ENCODE measurements at regions not wholly inside any gene's neighbourhood (a gene's known extent, or its start where the extent isn't known, plus 50 kb on each side); places are given as distances from the start of the nearest gene placed in this dataset.

DNA sequence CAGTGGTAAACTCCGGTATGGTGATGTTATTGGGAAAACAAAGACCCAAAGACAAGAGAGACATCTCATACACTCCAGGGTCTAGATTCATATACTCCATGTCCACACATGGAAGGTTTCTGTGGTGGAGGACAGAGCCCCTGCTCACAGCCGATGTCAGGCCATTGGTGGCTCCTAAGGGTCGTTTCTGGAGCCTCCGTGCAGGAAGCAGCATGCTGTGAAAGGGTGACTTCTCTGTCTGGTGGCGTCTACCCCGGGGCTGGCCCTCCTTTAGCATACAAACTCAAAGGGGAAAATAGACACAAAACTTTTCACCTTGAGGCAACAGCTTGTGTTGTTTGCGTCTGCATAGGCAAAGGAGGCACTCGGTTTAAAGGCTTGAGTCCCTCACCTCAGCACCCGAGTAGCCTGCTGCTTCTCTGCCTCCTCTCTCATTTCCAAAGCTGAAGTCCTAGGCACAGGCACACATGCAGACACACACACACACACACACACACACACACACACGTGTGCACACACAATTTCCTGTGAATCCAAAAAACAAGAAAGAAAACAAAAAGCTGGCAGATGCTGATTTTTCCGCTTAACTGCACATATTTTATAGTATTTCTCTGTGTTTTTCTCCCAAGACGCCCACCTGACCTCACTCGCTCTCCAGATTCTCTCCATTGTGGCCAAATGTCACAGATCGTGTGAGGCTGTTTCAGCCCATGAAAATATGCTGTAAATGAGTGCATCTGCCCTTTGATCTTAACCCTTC is 601.4 kb upstream of the MGMT start:
- no peak for DNase-seq

DNA sequence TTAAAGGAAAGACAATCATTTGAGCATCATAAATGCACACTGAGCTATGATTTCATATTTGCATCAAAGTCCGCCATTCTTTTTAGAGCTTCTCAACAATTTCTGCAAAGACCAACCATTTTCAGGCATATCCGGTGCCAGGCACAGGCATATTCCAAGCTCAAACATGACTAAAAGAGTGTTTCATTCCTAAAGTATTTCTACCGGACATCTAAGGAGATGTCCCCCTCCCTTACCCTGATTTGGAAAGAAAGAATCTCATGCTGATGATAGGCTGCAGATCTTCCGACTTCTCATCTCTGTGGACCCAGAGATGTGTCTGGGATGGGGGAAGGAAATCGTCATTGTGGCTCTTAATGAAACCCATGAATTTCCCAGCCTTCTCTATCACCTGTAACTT is 600.5 kb upstream of the MGMT start:
- no peak for DNase-seq

DNA sequence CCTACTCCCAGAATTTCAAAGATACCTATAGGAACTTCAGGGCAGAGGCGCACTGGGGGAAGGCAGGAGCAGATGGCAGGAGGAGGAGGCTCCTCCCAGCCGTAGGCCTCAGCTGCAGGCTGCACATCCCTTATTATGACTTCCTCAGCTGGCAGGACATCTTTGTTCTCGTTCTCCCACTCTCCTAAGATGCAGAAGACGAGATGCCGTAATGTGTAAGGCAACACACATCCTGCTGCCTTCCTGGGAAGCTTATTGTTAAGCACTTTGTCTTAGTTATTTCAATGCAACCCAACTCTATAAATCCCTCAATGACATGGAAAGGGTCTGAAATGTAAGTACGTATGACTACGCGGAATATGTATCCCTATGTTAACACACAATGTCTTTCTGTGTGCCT is 599.8 kb upstream of the MGMT start:
- DNase-seq = no peak

DNA sequence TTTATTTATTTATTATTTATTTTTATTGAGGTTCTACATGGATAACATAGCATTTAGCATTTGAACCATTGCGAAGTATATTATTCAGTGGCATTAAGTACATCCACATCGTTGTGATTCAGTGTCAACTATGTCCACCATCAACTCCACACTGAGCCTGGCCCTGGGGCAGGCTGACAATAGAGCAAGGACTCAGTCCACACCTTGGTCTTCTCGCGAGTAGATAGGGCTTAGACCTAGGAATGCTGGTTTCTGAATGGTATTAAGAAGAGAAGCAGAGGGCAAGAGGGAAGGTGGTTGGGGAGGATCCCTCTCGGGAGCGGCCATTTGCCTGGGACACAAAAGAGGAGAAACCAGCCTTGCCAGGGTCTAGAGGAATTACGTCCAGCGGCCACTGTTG is 599.2 kb upstream of the MGMT start:
- DNase-seq = no peak

DNA sequence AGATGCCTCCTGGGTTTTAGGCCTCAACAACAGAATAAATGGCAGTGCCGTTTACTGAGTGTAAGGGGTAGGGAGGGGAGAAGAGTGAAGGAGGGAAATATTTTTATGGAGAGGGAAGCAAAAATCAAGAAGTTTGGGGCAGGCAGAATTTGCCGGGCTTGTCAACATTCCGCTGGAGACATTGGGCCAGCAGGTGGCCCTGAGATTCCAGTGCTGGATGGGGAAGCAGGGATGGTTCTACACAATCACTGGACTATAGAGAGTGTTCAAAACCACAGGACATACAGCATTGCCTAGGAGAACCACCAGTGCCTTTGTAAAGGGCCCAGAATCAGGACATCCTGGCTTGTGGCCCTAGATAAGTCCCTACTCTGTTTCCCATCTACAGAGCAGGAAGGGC is 598.6 kb upstream of the MGMT start:
- DNase-seq = no peak

DNA sequence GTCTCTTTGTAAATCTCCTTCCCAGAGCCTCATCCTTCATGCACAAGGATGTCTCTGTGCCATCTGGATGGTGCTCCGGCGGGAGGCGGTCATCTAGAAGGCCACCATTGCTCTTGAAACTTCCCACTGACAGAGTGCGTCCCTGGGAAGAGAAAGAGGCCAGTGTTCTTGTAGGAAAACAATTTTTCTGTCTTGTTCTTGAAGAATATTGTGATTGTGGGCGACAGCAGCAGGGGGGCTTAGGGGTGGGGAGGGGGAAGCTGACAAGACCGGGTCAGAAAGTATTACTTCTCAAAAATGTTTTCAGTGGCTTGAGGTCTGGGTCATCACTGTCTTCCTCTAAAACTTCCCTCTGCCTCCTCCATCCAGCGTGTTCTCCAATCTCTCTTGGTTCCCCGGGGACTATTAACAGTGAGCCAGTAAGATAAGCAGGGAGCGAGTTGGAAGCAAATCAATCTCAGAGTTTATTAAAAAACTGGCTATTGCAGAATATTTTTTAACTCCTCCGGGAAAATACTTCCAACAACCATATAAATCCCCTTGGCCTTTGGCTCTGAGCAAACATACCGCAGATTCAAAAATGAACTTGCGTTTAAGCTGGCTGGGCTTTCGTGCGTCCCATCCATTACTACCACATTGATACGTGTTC is 597.8 kb upstream of the MGMT start:
- DNase-seq = no peak

DNA sequence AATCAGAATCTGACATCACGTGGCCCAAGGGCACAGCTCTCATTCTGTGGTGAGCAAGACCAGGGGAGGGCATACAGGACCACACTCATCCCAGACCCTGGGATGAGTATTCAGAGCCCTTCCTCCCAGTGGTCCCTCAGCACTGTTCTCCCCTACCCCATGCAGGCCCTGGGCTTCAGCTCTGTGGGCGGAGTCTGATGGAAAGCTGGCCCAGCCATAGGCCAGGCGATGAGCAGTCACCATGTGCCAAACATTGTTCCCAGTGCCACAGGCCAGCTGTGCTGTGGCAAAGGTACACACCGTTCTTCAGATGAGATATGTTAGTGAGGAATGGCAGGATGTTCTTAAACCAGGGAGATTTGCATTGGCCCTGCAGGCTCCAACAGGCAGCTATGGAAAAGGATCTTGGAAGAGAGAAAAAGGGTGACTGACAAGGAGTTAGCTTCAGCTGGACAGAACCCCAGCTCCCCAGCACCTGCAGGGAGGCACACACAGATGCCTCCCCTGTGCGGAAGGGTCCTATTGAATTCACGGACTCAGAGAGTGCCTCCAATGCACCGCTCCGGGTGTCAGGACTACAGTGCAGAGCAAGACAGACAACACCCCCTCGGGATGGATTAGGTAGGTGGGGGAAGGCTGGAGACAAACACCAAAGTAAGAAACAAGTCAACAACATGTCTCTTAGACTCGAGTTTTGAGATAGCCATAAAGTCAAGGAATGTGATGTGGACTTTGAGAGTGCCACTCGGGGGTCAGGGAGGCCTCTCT is 596.0 kb upstream of the MGMT start:
- DNase-seq = no peak

DNA sequence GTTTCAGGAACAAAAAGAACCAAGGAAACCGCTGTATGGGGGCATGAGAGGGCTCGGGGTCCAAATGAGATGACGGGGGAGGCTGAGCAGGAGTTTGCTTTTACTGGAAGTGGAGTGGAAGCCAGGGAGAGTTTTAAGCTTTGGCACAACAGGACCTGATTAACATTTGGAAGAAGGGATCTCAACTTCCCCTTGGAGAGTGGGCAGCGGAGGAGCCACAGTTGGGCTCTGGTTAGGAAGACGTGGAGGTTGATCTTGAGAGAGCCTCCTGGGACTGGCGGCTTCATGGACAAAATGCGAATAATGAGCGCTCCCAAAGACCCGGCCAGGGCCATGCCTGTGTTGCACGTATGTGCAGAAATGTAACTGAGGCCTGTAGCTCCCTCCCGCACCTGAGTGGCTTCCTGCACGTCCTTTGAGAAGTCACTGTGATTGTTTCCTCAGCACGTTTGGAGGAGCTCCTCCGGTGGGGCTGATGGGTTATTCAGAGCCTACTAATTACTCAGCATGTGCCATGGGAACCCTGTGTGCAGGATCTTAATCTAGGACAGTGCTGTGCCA is 595.3 kb upstream of the MGMT start:
- DNase-seq = no peak

DNA sequence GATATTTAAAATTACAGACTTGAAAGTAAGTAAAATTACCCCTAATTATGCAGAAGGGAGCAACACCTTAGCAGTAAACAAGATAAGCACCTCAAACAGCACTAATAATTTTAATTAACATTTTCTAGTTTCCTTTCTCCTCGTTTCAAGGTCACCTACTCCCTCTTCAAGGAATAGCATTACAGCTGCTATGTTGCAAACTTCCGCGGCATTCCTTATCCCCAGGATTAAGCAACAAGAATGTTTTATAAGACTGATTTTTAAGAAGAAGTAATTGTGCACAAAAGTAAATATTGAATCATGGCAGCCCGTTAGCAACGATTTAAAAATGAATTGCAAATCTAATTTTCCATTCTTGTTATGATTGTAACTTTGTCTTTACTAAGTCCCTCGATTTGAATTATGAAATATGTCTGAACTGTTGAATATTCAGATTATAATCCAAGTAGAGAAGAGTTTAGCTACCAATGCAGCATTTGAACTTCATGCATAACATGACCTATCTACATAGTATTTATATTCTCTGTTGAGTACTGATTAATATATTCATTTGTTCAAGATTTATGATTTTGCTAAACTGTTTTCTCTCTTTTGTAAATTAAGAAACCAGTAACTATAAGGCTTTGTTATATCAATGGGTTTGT is 593.5 kb upstream of the MGMT start:
- DNase-seq = no peak

DNA sequence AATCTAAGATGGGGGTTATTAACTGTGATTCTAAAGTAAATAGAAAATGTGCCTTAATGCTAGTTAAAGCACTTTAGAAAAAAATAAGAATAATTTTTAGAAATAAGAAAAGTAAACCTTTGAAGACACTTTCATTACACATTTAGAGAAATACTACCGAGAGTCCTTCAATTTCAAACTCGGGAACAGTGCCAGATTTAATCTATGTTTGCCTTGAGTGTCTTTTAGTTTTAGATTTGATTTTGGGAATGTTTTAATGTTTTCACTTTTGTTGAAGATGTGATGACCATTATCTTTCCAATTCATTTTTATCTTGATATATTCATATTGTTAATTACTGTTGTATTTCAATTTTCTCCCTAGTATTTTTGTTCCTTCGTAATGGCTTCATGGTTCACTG is 592.7 kb upstream of the MGMT start:
- DNase-seq = no peak

DNA sequence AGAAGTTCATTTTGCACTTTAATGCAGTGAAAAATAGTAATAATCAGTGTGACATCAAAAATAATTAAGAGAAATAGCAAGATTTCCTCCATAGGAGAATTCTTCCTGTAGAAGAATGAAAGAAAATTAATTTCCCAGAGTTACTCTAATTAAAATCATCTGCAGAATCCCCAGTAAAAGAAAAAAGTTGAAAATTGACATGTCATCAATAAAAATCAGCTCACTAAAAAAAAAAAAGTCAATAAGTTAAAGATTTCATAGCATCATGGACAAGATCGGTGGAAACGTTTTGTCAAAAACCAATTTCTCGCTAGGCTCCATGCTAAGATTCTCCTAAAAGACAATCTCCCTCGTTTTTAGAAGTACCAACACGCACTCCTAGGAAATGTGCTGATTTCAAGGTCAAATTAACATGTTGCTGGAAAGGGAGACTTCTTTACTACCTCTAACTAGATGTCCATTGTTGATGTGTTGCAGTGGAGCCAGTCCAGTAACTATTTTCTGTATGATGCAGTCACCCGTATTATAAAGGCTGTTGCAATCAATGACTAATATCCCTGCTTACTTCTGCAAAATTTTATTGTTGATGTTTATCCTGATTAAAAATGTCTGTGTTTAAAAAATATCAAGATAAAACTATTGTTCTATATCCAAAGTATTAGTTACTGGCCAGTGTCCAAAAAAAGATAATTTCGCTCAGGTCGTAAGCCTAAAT is 591.9 kb upstream of the MGMT start:
- DNase-seq = no peak

DNA sequence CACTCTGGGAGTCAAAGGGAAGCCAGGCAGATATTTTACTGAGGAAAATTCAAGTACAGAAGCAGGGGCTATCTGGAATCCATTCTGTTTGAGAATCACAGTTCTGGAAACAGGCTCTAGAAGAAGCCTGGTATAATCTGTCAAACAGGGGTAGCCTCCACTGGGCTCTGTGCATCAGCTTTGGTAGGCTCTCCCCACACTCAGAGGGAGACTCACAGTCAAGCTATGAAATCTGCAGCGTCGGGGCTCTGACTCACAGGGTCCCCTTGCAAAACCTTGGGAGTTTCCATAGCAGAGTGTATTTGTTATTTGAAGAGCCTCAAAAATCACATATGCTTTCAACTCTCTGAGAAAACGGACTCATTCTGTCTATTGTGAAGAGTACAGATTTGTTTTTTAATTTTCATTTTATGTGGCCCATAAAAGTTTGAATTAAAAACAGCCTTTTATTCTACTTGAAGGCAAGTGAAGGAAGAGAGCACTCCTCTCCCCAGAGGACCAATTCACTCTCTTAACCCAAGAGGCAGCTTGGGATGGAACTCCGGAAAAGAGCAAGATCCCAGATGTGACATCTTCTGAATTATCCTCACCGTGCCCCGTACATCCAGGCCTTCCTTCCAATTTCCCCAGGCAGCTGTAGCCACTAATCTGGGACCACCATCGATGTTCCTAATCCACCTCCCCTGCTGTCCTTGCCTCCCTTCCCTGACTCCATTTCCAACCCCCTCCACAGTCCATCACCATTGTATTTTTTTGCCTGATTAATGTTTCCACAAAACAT is 590.9 kb upstream of the MGMT start:
- DNase-seq = no peak

DNA sequence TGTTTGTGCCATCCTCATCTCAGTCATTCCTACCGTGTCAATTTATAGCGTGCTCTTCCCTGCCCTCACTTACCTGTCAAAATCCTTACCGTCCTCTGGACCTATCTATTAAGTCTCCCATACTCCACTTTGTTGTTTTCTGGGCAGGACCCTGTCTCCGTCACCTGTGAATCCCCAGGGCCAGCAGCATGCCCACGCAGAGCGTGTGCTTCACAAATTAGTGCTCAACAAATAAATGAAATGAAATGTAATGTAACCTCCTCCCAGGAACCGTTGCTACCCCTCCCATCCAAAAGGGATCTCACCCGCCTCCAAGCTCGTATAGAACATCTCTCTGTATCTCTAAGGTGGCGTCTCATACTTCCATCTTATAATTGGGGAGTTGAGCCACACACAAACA is 589.9 kb upstream of the MGMT start:
- no peak for DNase-seq

DNA sequence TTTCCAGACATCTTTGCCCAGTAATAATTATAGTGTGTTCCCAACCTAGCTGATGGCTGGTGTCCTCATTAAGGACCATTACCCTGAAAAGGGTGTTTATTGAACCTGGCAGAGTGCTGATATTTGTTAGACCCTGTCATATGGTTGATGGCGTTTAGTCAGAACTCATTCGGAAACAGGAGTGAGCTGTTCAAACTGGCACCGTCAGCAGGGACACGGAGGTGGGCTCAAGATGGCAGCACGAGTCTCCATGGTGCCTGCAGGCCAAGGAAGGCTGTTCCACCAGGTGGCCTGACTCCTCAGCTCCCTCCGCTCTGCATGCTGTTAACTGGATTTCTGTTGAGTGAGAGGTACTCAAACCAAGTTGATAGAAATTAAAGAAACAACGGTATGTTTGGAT is 589.1 kb upstream of the MGMT start:
- DNase-seq = no peak

DNA sequence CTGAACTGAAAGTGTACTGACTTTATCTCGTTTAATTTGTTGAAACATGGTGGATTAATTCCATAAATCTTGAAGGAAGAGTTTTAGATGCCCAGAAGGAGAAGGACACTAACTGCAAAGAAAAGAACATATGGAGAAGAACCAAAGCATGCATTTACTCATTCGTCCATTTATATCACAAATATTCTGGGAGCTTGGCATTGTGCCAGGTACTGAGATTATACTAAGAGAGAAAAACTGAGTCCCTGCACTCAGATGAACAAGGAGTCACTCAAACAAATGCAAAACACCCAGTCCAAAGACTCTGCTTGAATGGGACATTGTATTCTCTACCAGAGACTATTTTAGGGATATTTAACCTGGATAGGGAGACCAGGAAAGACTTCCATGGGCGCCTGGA is 588.0 kb upstream of the MGMT start:
- no peak for DNase-seq

DNA sequence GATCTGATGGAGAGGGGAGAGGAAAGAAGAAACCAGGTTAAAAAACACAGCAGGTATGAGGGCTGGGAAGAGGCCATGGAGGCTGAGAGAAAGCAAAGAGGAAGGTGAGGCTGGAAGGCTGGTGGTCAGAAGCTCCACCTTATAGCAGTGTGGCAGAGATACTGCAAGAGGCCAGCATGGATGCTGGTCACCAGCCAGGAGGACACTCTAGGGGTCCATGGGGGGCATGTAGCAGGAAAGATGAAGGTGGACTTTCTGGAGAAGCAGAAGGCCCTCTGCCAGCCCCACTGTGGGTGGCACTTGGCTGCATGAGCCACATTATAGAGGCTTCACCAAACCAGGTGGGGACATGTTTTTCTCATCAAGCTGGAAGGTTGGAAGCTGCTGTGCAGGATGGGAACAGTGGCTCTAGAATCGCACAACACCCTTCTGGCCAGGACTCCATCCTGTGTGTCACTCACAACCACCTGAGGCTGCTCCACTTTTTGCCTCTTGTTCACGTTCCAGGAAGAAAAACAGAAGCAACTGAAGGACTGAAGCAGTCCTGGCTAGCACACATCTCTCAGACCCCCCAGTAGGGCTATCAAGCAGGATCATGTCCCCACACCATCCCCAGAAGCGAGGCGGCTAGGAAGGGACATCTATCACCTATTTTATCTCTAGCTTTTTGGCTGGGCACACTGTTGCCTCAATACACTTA is 587.5 kb upstream of the MGMT start:
- DNase-seq = no peak

DNA sequence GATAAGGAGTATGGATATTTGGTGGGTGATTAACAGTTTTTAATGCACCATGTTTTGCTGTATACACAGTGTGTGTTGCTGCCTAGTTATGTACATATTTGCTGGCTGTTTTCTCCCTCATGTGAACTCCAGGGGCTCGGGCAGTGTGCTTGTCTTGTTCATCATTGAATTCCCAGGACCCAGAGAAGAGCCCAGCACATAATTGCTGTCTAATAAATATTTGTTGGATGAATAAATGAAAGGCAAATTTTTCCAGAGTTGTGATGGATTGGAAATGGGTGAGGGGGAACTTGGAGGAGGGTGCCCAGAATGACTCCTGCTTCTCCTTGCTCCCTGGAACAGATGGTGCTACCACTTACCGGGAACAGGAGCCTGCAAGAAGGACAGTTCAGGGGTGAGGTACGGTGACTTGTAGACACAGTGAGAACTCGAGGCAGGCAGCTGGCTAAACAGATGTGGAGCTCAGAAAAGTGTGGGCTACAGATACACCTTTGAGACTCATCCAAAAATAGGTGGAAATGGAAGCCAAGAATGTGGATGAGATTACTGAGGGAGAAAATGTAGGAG is 586.8 kb upstream of the MGMT start:
- DNase-seq = no peak

DNA sequence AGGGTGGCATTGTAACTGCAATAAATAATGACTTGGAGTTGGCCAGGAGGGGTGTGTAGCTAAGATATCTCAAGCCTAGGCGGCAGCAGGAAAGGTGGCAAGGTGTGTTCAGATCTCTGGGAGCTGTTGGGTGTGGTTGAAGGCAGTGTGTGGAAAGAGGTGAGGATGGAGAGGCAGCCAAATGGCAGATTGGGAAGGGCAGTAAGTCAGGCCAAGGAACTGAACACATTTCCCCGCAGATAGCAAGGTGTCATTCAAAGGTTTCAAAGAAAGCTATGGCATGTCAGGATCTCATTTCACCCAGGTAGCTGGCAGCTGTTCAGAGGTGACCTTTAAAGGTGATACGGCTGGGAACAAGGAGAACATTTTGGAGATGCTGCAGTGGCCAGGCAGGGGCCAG is 586.0 kb upstream of the MGMT start:
- DNase-seq = no peak

DNA sequence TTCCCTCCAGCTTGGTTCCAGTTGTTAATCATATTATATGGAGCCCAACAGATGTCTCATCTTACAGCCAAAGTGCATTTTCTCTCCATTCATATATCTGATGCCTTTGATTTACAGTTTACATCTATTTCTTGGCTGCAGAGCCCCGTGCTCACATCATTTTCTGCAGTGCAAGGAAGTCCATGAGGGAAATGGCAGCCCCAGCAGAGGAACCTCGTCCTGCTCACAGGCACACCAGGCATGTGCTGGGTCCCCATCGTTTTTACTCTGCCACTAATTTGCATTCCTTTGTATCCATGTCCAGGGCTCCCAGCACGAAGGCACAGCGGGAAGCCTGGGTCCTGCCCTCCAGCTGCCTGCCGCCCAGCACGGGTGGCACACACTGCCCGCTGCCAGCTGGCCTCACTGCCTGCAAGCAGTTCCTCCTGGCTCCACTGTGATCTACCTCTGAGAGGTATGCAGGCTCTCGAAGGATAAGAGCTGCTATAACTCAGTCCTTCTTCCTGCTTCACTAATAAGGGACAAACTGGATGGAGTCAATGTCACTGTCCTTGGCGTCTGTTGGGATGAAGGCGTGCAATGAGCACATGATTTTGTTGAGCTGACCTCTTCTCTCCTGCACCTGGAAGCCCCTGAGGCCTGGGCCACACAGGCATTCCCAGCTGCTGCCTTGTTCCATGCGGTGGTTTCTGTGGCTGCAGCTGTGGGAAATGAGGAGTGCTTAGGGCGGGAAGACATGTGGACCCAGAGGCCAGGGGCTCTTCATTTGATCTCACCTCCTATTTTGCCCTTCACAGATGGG is 583.6 kb upstream of the MGMT start:
- no peak for DNase-seq

DNA sequence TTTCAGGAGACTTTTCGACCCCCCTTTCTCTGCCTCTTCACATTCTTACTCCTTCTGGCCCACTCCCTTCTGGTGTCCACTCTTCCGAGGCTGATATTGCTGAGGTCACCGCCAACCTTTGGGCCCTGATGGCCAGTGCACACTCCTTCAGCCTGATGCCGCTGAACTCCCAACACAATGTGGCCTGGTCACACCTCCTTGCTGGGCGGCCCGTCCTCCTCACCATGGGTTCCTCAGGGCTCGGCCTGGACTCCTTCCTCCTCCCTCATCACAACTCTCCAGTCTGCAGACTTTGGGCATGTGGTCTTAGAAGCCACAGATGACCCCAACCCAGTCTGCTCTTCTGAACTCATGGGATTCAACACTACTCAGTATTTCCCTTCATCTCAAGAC is 583.0 kb upstream of the MGMT start:
- DNase-seq = no peak
